Heart left ventricle (tissue), 16 donors: ENCODE measurements at regions not wholly inside any gene's neighbourhood (a gene's known extent, or its start where the extent isn't known, plus 50 kb on each side); places are given as distances from the start of the nearest gene placed in this dataset.

Experiments used
- ATAC-seq, 4 donors: fragments of 200-7000 bp; cut with Tn5 transposase; one replicate each; pipeline ENCODE4 v1.9.1; 2020 to 2022; ENCODE audit warnings: moderate library complexity in 4 of 4, mild to moderate bottlenecking in 3 of 4, moderate number of reproducible peaks in 1 of 4
- DNase-seq, 5 donors: peaks; one replicate each; pipeline ENCODE4 v3.0.0-alpha.2; 2020
- H3K27ac ChIP-seq, 12 donors: fragments of 200-600 bp; sonication (generic) in 4 of 12; one replicate each; pipeline versions ENCODE4 v1.5.0 to v1.8.0; 2016 to 2022; ENCODE audit warnings: mild to moderate bottlenecking in 2 of 12
- H3K27me3 ChIP-seq, 9 donors: fragments of 200-600 bp; sonication (generic) in 2 of 9; one replicate each; pipeline versions ENCODE4 v1.5.1 to v1.8.0; 2016 to 2022; ENCODE audit warnings: mild to moderate bottlenecking in 3 of 9
- H3K36me3 ChIP-seq, 9 donors: fragments of 200-600 bp; sonication (generic) in 2 of 9; one replicate each; pipeline versions ENCODE4 v1.5.0 to v1.8.0; 2018 to 2022; ENCODE audit warnings: mild to moderate bottlenecking in 2 of 9
- H3K4me1 ChIP-seq, 12 donors: fragments of 200-600 bp; sonication (generic) in 4 of 12; one replicate each; pipeline versions ENCODE4 v1.5.0 to v1.8.0; 2016 to 2022; ENCODE audit warnings: mild to moderate bottlenecking in 3 of 12
- H3K4me3 ChIP-seq, 12 donors: fragments of 200-600 bp; sonication (generic) in 4 of 12; one replicate each; pipeline versions ENCODE4 v1.5.0 to v1.8.0; 2017 to 2022; ENCODE audit warnings: mild to moderate bottlenecking in 9 of 12, moderate library complexity in 4 of 12
- H3K9me3 ChIP-seq, 12 donors: fragments of 200-600 bp; sonication (generic) in 4 of 12; one replicate each; pipeline versions ENCODE4 v1.5.0 to v1.8.0; 2016 to 2022; ENCODE audit warnings: mild to moderate bottlenecking in 1 of 12
- POLR2A ChIP-seq, 2 donors: fragments of 450-650 bp; IDR thresholded peaks; one replicate each; pipeline ENCODE4 v1.6.1; 2017; ENCODE audit warnings: antibody characterized with exemption in 2 of 2, mild to moderate bottlenecking in 2 of 2, moderate library complexity in 2 of 2
- WGBS, 4 donors: extraction: QIAGEN DNeasy Blood & Tissue Kit in 2 of 4; methylation state at CpG; one replicate each; pipeline versions ENCODE4 v1.1.5 to v1.1.7; 2013 to 2018; 5-methylcytosine and 5-hydroxymethylcytosine counted together
- intact Hi-C, 10 donors: fragments of 100-400 bp; cut with DNase I; formaldehyde crosslinking; loops; one replicate each; pipeline versions ENCODE4 v1.11.1 to v1.14.2; 2022
- TF ChIP-seq, protein P1 (sequence below), 12 donors: fragments of 200-600 bp; sonication (generic) in 4 of 12; IDR thresholded peaks; one replicate each; pipeline versions ENCODE4 v1.5.0 to v1.8.0; 2018 to 2022; ENCODE audit warnings: antibody characterized with exemption in 12 of 12, mild to moderate bottlenecking in 5 of 12
- donor health status: ischemic (EF 13 %, LVEDD 7.1; RV severe dilation, severe dysfunction).
- donor health status: healthy with polysubstance abuse.
- donor health status: DM: no; HTN: yes; CAD: no.
- donor health status: DM: no; HTN: no; CAD: no.
- donor health status: ischemic (EF 25% LVEDD 6.9; RV normal size, moderate dysfunction).
- donor health status: ischemic (EF 25% LVEDD 5.7; RV mildly dilated, moderate dysfunction).
- donor health status: healthy.
- donor health status: DM: yes; HTN: yes; CAD: no.
- donor health status: ischemic (EF 35%, LVEDD 5.7; RV mildly dilated, moderate dysfunction).
- donor health status: nonischemic (EF 11% LVEDD 7.7; RV severe dilation, severe dysfunction).
- donor health status: DM: yes; HTN: yes; CAD: no.
- donor health status: PGD.
- donor health status: ischemic (EF 29% LVEDD 5.4; RV normal size, mild dysfunction).
- donor health status: nonischemic (EF 23%, LVEDD 6.1; RV moderate dilation, normal function).

DNA sequence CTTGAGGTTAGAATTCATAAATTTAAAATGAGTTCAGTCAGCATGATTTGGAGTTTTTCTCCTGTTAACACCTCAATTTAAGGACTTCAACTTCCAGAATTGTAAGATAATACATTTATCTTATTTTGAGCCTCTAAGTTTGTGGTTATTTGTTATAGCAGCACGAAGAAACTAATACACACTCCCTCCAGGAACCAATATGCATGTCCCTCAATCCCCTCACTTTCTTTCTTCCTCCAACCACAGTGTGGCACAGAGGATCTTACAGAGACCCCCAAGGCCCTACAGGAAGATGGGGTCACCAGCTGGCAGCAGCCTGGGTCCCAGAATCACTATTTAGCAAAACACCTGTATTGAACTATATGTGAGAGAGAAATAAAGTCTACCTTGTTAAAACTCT is 242.0 kb downstream of the RAD51AP2 start:
- no peak overlapping the region for H3K27ac ChIP-seq
- DNase-seq (no peak), ATAC-seq (no peak)
- WGBS, 4 donors = 70 to 90% (median 86%) methylated on average over 1 of the region's 1 CpG
- H3K9me3 ChIP-seq = peaks cover 0 to 8% (median 0%) of the 10 kb centered on the region in 12 donors
- no peaks in the 10 kb centered on the region for H3K4me1 ChIP-seq
- TF ChIP-seq POLR2A (IDR thresholded peaks at IDR 0.05) = no peak
- TF ChIP-seq, protein P1, sequence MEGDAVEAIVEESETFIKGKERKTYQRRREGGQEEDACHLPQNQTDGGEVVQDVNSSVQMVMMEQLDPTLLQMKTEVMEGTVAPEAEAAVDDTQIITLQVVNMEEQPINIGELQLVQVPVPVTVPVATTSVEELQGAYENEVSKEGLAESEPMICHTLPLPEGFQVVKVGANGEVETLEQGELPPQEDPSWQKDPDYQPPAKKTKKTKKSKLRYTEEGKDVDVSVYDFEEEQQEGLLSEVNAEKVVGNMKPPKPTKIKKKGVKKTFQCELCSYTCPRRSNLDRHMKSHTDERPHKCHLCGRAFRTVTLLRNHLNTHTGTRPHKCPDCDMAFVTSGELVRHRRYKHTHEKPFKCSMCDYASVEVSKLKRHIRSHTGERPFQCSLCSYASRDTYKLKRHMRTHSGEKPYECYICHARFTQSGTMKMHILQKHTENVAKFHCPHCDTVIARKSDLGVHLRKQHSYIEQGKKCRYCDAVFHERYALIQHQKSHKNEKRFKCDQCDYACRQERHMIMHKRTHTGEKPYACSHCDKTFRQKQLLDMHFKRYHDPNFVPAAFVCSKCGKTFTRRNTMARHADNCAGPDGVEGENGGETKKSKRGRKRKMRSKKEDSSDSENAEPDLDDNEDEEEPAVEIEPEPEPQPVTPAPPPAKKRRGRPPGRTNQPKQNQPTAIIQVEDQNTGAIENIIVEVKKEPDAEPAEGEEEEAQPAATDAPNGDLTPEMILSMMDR (IDR thresholded peaks at IDR 0.05) = no peak
- H3K27me3 ChIP-seq = no peaks in the 10 kb centered on the region
- intact Hi-C loops = no loop called here
- H3K36me3 ChIP-seq = no peaks in the 10 kb centered on the region
- H3K4me3 ChIP-seq = no peak overlapping the region

DNA sequence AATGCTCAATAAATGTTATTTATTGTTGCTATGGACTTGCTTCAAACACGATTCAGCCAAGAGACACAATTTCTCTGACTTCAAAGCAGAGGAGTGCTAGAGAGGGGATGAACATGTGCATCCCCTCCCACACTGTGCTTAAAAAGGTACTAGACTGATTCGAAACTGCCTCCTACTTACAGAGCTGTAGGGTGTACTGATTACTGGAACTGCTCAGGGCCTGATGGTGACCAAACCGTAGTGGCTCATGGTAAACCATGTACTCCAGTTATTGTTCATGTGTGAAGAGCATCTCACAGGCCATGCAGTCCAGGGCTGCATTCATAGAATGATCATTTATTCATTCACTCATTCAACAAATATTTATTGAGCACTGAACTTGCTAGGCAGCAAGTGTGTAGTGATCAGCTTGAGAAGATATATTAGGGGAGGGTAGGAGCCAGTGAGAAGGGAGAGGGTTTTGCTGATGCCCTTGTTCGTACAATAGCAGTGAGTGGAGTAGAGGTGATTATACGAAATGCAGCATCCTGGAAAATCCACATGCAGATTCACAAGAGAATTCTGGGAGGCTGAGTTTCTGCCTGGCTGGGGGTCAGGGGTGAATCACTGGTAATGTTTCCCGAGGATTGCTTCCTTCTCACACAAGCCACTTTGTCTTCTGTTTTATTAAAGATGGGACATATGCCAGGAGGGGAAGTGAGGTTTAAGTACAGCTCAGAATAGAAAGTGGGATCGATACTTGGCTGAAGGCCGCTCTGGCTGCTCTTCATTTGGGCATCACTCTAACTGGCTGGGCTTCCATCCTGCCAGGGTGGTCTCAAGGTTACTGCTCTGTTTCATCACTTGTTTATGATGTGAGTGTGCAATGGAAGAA is 245.4 kb downstream of the RAD51AP2 start:
- Histone ChIP-seq H3K27me3 (no peaks in the 10 kb centered on the region), H3K27ac (no peak overlapping the region), H3K4me1 (no peaks in the 10 kb centered on the region), H3K9me3 (peaks cover 0 to 8% (median 0%) of the 10 kb centered on the region in 12 donors), H3K36me3 (no peaks in the 10 kb centered on the region), H3K4me3 (no peak overlapping the region)
- WGBS, 4 donors = 52 to 62% (median 56%) methylated on average over 8 of the region's 8 CpGs
- ATAC-seq (no peak), DNase-seq (no peak)
- intact Hi-C loops = no loop called here
- TF ChIP-seq POLR2A (IDR thresholded peaks at IDR 0.05) = no peak
- TF ChIP-seq, protein P1 (IDR thresholded peaks at IDR 0.05) = no peak

GRCh38 chr2:17272170-17272569 is 246.1 kb downstream of the RAD51AP2 start:
- DNase-seq (no peak), ATAC-seq (no peak)
- intact Hi-C loops = no loop called here
- TF ChIP-seq, protein P1 (IDR thresholded peaks at IDR 0.05) = no peak
- TF ChIP-seq POLR2A (IDR thresholded peaks at IDR 0.05) = no peak
- Histone ChIP-seq H3K9me3 (peaks cover 0 to 8% (median 0%) of the 10 kb centered on the region in 12 donors), H3K4me3 (no peak overlapping the region), H3K27ac (no peak overlapping the region), H3K36me3 (no peaks in the 10 kb centered on the region), H3K4me1 (no peaks in the 10 kb centered on the region), H3K27me3 (no peaks in the 10 kb centered on the region)
- 91 to 100% (median 98%) methylated on average over 1 of the region's 1 CpG for WGBS, 4 donors

DNA sequence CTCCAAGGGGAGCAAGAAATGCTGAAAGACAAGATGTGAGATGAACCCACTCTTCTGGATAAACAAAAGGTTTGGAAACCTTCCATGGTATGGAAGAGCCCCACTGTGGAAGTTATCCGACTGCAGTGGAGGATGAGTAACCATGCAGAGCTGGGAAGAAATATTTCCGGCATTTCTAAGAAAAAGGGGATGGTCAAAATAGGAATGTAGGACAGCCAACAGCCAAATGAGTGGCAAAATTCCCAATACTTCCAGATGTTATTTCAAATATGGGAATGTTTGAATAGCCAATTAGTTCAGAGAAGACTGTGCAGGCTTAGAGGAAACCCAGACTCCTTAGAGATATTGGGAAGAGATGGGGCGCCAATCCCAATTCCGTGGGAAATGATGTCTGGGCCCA is 246.8 kb downstream of the RAD51AP2 start:
- H3K4me3 ChIP-seq = no peak overlapping the region
- no peaks in the 10 kb centered on the region for H3K4me1 ChIP-seq
- H3K36me3 ChIP-seq = no peaks in the 10 kb centered on the region
- H3K27me3 ChIP-seq = peaks cover 0 to 3% (median 0%) of the 10 kb centered on the region in 9 donors
- ATAC-seq = no peak
- H3K9me3 ChIP-seq = peaks cover 0 to 8% (median 0%) of the 10 kb centered on the region in 12 donors
- TF ChIP-seq, protein P1 (IDR thresholded peaks at IDR 0.05) = no peak
- no peak for TF ChIP-seq POLR2A (IDR thresholded peaks at IDR 0.05)
- DNase-seq = no peak
- H3K27ac ChIP-seq = no peak overlapping the region
- WGBS, 4 donors = 85 to 89% (median 88%) methylated on average over 4 of the region's 4 CpGs
- intact Hi-C loops = no loop called here
